Dendritic cell treated with granulocyte-macrophage colony-stimulating factor and Interleukin-4, amounts not matched to agents 40 ng/mL and 50 ng/mL, for 4 days (primary cell): ENCODE measurements at regions not wholly inside any gene's neighbourhood (a gene's known extent, or its start where the extent isn't known, plus 50 kb on each side); places are given as distances from the start of the nearest gene placed in this dataset.

Experiments used
- H3K27ac Mint-ChIP-seq: one replicate; pipeline ENCODE4 v1.8.0; 2022; ENCODE audit warnings: mild to moderate bottlenecking, mixed read lengths
- H3K27me3 Mint-ChIP-seq: one replicate; pipeline ENCODE4 v1.8.0; 2022; ENCODE audit warnings: mild to moderate bottlenecking, mixed read lengths
- H3K36me3 Mint-ChIP-seq: one replicate; pipeline ENCODE4 v1.8.0; 2022; ENCODE audit warnings: low read depth, mixed read lengths
- H3K4me1 Mint-ChIP-seq: one replicate; pipeline ENCODE4 v1.8.0; 2022; ENCODE audit warnings: low read depth, mixed read lengths
- H3K4me3 Mint-ChIP-seq: one replicate; pipeline ENCODE4 v1.8.0; 2022; ENCODE audit warnings: mild to moderate bottlenecking, moderate library complexity, mixed read lengths
- H3K9me3 Mint-ChIP-seq: one replicate; pipeline ENCODE4 v1.8.0; 2022; ENCODE audit warnings: mixed read lengths
- intact Hi-C: fragments of 100-400 bp; cut with micrococcal nuclease; formaldehyde crosslinking; loops from one replicate; pipeline ENCODE4 v1.15.0; 2022

DNA sequence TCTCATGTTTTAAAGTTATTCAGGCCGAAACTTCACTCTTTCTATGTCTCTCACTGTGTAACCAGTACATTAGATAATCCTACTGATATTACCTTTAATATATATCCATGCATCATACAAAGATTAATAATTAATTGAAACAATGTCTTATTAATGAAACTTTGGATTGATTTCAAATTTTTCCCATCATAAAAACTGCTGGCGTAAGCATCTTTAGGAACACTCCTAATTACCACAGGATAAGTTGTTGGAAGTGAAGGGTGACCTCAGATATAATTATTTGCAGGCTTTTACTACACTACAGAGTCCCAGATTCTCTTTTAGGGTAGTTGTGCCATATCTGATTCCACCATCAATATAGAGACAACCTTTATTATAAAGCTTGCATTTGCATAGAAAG, 181.3 kb upstream of the SFRP2 start:
- intact Hi-C loops = no loop called here
- H3K27ac Mint-ChIP-seq = no peak overlapping the region
- no peak overlapping the region for H3K4me3 Mint-ChIP-seq
- no peaks in the 10 kb centered on the region for H3K36me3 Mint-ChIP-seq
- peaks cover 2% of the 10 kb centered on the region for H3K27me3 Mint-ChIP-seq
- H3K9me3 Mint-ChIP-seq = peaks cover 18% of the 10 kb centered on the region
- no peaks in the 10 kb centered on the region for H3K4me1 Mint-ChIP-seq

- no peak overlapping the region for H3K4me3 Mint-ChIP-seq
- H3K36me3 Mint-ChIP-seq = no peaks in the 10 kb centered on the region
- H3K27ac Mint-ChIP-seq = no peak overlapping the region
- peaks cover 2% of the 10 kb centered on the region for H3K27me3 Mint-ChIP-seq
- no peaks in the 10 kb centered on the region for H3K4me1 Mint-ChIP-seq
- peaks cover 12% of the 10 kb centered on the region for H3K9me3 Mint-ChIP-seq
- intact Hi-C loops = no loop called here
Measured at GRCh38 chr4:153969542-153969941, 180.7 kb upstream of the SFRP2 start.

DNA sequence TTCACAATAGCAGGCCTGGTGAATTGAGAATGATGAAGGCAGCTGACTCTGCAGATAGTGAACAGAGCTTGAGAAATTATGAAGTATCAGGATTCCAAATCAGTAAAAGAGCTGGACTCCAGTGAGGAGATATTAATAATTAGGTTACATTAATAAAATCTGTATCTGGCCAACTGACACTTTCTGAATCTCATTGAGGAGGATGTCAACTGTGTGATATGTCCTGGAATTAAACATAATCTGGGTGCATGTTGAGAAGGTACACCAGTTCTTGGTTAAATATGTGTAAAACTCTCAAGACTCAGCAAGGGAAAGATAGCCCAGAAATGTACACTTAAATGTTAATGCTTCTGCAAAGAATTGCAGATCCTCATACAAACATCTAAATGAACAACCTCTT, 177.8 kb upstream of the SFRP2 start:
- H3K9me3 Mint-ChIP-seq = no peaks in the 10 kb centered on the region
- H3K4me1 Mint-ChIP-seq = no peaks in the 10 kb centered on the region
- peaks cover 3% of the 10 kb centered on the region for H3K27me3 Mint-ChIP-seq
- no peak overlapping the region for H3K4me3 Mint-ChIP-seq
- H3K27ac Mint-ChIP-seq = no peak overlapping the region
- no peaks in the 10 kb centered on the region for H3K36me3 Mint-ChIP-seq
- intact Hi-C loops = no loop called here

DNA sequence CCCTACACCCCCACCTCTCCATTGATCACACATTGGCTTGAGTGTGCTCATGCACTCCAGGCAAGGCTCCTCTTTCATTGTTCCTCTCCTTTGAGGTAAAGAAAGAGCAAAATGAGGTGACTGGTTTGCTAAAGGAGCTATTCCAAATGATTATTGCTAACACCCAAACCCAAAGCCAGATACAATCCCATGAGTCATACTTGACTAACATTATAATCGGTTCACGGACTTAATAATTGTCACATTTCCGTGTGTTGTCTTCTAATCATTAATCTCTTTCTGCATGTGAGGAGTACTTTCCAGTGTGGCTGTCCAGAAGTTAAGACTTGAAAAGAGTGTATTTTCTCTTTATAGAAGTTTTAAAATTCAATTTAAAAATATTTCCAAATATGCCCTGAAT, 174.3 kb upstream of the SFRP2 start:
- Mint-ChIP-seq H3K27ac (no peak overlapping the region), H3K4me1 (no peaks in the 10 kb centered on the region), H3K9me3 (no peaks in the 10 kb centered on the region), H3K27me3 (peaks cover 3% of the 10 kb centered on the region), H3K36me3 (no peaks in the 10 kb centered on the region), H3K4me3 (no peak overlapping the region)
- intact Hi-C loops = no loop called here

- H3K27ac Mint-ChIP-seq = no peak overlapping the region
- no peak overlapping the region for H3K4me3 Mint-ChIP-seq
- H3K4me1 Mint-ChIP-seq = no peaks in the 10 kb centered on the region
- no peaks in the 10 kb centered on the region for H3K36me3 Mint-ChIP-seq
- H3K27me3 Mint-ChIP-seq = peaks cover 1% of the 10 kb centered on the region
- H3K9me3 Mint-ChIP-seq = no peaks in the 10 kb centered on the region
- intact Hi-C loops = no loop called here
Measured at GRCh38 chr4:153962311-153963039, 173.6 kb upstream of the SFRP2 start.

DNA sequence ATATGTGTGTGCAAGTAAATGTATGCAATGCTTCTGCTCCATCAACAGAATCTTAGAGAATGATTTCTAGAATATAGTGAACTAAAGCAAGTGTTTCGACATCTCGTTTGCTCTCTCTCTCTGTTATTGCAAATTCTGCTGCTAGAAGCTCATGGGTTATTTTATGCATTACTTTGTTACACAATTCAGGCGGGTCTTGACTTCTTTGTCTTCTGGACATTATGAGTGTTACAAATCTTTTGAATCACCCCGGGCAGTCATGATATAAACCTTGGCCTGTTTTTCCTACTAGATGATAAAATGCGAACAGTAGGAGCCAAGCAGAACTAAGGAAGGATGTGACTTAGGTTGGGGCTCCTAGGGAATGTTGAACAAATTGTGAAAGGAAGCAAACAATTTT, 166.4 kb upstream of the SFRP2 start:
- Mint-ChIP-seq H3K9me3 (no peaks in the 10 kb centered on the region), H3K4me3 (no peak overlapping the region), H3K4me1 (peaks cover 2% of the 10 kb centered on the region), H3K27me3 (no peaks in the 10 kb centered on the region), H3K27ac (no peak overlapping the region), H3K36me3 (no peaks in the 10 kb centered on the region)
- intact Hi-C loops = no loop called here

DNA sequence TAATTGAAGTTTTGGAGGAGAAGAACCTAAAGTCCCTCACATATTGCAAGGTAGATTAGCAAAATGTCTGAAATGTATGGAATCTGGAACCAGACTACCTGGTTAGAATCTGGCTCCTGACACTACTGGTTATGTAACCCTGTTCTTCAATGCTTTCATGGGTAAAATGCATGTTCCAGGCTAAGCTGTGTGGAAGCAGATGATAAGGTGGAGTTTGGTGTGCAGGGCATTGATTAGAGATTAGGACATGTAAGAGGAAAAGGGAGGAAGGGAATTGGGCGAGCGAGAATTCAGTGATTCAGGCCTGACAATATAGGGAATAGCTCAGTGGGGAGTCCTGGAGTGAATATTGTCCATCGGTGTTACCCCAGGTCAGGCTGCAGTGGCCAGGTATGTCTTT, 165.8 kb upstream of the SFRP2 start:
- Mint-ChIP-seq H3K4me1 (peaks cover 6% of the 10 kb centered on the region), H3K36me3 (no peaks in the 10 kb centered on the region), H3K9me3 (no peaks in the 10 kb centered on the region), H3K4me3 (no peak overlapping the region), H3K27me3 (no peaks in the 10 kb centered on the region), H3K27ac (no peak overlapping the region)
- intact Hi-C loops = no loop called here

DNA sequence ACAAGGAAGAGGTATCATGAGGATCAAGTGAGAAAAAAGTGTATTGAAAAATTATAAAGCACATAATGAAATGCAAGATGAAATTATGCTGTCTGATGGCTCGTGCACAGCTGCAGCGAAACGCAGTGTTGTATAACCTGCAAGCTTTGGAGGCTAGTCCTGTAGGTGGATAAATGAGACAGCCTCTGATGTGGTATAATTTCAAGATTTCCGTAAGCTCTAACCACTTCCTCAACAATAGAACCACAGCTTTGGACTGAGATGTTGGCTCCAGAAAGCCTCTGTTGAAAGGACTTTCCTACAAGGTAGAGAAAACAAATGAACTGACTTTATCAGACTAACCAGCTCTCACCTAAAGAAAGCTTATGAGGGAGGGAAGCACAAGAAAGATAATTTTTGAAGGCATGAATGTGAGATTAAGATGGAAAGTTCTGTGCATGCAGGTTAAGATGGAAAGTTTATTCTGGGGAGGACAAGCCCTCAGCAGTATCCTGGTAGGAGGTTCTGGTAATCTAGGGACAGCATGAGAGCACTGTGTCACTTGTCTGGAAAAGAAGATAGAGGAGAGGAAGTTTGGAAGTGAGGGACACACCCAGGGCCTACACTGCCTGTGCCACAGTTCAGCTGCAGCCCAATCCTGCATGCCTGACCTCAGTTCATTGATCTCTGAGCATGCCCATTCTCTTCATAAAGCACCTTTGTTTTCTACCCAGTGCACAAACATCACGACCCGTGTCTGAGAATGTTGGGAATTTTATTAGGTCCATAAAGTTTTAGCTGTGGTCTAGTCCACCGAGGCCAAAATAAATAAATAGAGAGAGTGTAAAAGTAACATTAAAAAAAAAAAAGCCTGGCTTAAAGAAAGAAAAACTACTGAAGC, 161.5 kb upstream of the SFRP2 start:
- H3K27ac Mint-ChIP-seq = no peak overlapping the region
- intact Hi-C loops = no loop called here

GRCh38 chr4:153948041-153948440, 159.2 kb upstream of the SFRP2 start:
- Mint-ChIP-seq H3K27ac (no peak overlapping the region), H3K4me3 (no peak overlapping the region), H3K36me3 (no peaks in the 10 kb centered on the region), H3K4me1 (peaks cover 6% of the 10 kb centered on the region), H3K9me3 (peaks cover 8% of the 10 kb centered on the region), H3K27me3 (peaks cover 1% of the 10 kb centered on the region)
- intact Hi-C loops = no loop called here

More for the DNA sequence above, 161.5 kb upstream of the SFRP2 start:
- peaks cover 6% of the 10 kb centered on the region for H3K4me1 Mint-ChIP-seq
- peaks cover 1% of the 10 kb centered on the region for H3K27me3 Mint-ChIP-seq
- H3K4me3 Mint-ChIP-seq = no peak overlapping the region
- no peaks in the 10 kb centered on the region for H3K36me3 Mint-ChIP-seq
- H3K9me3 Mint-ChIP-seq = peaks cover 8% of the 10 kb centered on the region

- Mint-ChIP-seq H3K36me3 (no peaks in the 10 kb centered on the region), H3K27me3 (peaks cover 1% of the 10 kb centered on the region), H3K4me3 (no peak overlapping the region), H3K4me1 (peaks cover 6% of the 10 kb centered on the region), H3K9me3 (peaks cover 8% of the 10 kb centered on the region), H3K27ac (no peak overlapping the region)
- intact Hi-C loops = no loop called here
Measured at GRCh38 chr4:153947124-153947523, 158.2 kb upstream of the SFRP2 start.

GRCh38 chr4:153945704-153946103, 156.8 kb upstream of the SFRP2 start:
- no peak overlapping the region for H3K27ac Mint-ChIP-seq
- peaks cover 6% of the 10 kb centered on the region for H3K4me1 Mint-ChIP-seq
- no peak overlapping the region for H3K4me3 Mint-ChIP-seq
- H3K27me3 Mint-ChIP-seq = peaks cover 3% of the 10 kb centered on the region
- H3K36me3 Mint-ChIP-seq = no peaks in the 10 kb centered on the region
- intact Hi-C loops = no loop called here
- peaks cover 8% of the 10 kb centered on the region for H3K9me3 Mint-ChIP-seq

DNA sequence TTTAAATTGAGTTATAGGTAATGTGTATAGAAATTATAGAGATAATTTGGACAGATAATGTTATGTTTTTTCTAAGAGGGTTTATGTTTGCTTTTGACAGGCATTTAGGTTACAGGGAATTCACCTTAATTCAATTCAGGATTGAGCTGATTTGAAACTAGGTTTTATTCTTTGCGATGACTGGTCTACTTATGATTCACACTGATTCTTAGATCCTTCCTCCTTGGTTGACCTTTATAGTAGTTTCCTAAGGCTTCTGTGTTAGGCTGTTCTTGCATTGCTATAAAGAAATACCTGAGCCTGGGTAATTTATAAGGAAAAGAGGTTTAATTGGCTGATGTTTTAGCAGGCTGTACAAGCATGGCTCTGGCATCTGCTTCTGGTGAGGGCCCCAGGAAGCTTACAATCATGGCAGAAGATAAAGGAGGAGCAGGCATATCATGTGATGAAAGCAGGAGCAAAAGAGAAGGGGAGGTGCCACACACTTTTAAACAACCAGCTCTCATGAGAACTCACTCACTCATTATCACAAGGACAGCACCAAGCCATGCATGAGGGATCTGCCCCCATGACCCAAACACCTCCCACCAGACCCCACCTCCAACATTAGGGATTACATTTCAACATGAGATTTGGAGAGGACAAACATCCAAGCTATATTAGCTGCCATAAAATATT, 155.0 kb upstream of the SFRP2 start:
- Mint-ChIP-seq H3K27ac (no peak overlapping the region), H3K4me1 (no peaks in the 10 kb centered on the region)
- intact Hi-C loops = no loop called here

GRCh38 chr4:153940916-153941315, 152.0 kb upstream of the SFRP2 start:
- peaks cover 6% of the 10 kb centered on the region for H3K9me3 Mint-ChIP-seq
- H3K36me3 Mint-ChIP-seq = no peaks in the 10 kb centered on the region
- intact Hi-C loops = no loop called here
- H3K27me3 Mint-ChIP-seq = peaks cover 2% of the 10 kb centered on the region
- no peak overlapping the region for H3K27ac Mint-ChIP-seq
- H3K4me1 Mint-ChIP-seq = no peaks in the 10 kb centered on the region
- no peak overlapping the region for H3K4me3 Mint-ChIP-seq

More for the DNA sequence above, 155.0 kb upstream of the SFRP2 start:
- H3K27me3 Mint-ChIP-seq = peaks cover 3% of the 10 kb centered on the region
- no peaks in the 10 kb centered on the region for H3K36me3 Mint-ChIP-seq
- H3K4me3 Mint-ChIP-seq = no peak overlapping the region
- H3K9me3 Mint-ChIP-seq = peaks cover 8% of the 10 kb centered on the region

DNA sequence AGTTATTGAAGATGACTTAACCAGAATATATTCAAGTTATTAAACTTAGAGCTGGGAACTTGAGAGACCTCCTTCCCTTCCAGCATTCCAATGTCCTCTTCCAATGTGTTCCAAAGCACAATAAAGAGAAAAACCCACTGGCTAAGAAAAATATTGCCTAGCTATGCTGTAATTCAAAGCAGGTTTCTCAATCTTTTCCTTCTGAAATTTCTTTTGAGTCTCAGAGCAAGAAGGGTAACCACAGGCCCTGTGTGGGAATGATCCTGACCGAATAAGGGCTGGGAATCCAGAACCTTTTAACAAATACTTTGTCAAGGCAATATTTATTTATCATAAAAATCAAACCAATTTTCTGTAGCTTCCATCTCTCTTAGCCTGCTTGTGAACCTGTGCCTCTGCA, 150.7 kb upstream of the SFRP2 start:
- intact Hi-C loops = no loop called here
- Mint-ChIP-seq H3K27ac (no peak overlapping the region), H3K4me1 (peaks cover 6% of the 10 kb centered on the region), H3K27me3 (peaks cover 2% of the 10 kb centered on the region), H3K4me3 (no peak overlapping the region), H3K9me3 (no peaks in the 10 kb centered on the region), H3K36me3 (no peaks in the 10 kb centered on the region)
